Activated naive CD4-positive, alpha-beta T cell treated with anti-CD3 and anti-CD28 coated beads for 36 hours (primary cell): ENCODE measurements at regions not wholly inside any gene's neighbourhood (a gene's known extent, or its start where the extent isn't known, plus 50 kb on each side); places are given as distances from the start of the nearest gene placed in this dataset.
"Not testable (repeated sequence)": the region's sequence is repeated elsewhere in the genome, so short reads cannot be mapped to it uniquely, and the experiment has no call there.

ENCODE experiments used
- CTCF ChIA-PET: fragments of 350-600 bp; sonication (Branson Sonifier 250); formaldehyde crosslinking; loops from one replicate; lab custom pipeline; 2021; ENCODE audit warnings: antibody characterized with exemption; lab: Charles Lee
- DNase-seq: peaks from one replicate; pipeline ENCODE4 v3.0.0-alpha.2; 2020
- H3K27ac Mint-ChIP-seq: one replicate; pipeline ENCODE4 v1.8.0; 2021; ENCODE audit warnings: mild to moderate bottlenecking, mixed read lengths
- H3K27me3 Mint-ChIP-seq: one replicate; pipeline ENCODE4 v1.8.0; 2021; ENCODE audit warnings: low read depth, mixed read lengths
- H3K36me3 Mint-ChIP-seq: one replicate; pipeline ENCODE4 v1.8.0; 2021; ENCODE audit warnings: low read depth, mixed read lengths
- H3K4me1 Mint-ChIP-seq: one replicate; pipeline ENCODE4 v1.8.0; 2021; ENCODE audit warnings: low read depth, mixed read lengths
- H3K4me3 Mint-ChIP-seq: one replicate; pipeline ENCODE4 v1.8.0; 2021; ENCODE audit warnings: mild to moderate bottlenecking, moderate library complexity, mixed read lengths
- H3K9me3 Mint-ChIP-seq: one replicate; pipeline ENCODE4 v1.8.0; 2021; ENCODE audit warnings: mixed read lengths
- intact Hi-C: fragments of 100-400 bp; cut with micrococcal nuclease; formaldehyde crosslinking; loops from one replicate; pipeline ENCODE4 v1.15.1; 2023

GRCh38 chr6:23533311-23533710, 592.7 kb upstream of the NRSN1 start:
- Mint-ChIP-seq H3K27me3 (no peaks in the 10 kb centered on the region), H3K9me3 (peaks cover 1% of the 10 kb centered on the region), H3K27ac (no peak overlapping the region), H3K4me3 (no peak overlapping the region), H3K4me1 (no peaks in the 10 kb centered on the region), H3K36me3 (no peaks in the 10 kb centered on the region)
- CTCF ChIA-PET = no interaction called here
- no peak for DNase-seq
- intact Hi-C loops = no loop called here

DNA sequence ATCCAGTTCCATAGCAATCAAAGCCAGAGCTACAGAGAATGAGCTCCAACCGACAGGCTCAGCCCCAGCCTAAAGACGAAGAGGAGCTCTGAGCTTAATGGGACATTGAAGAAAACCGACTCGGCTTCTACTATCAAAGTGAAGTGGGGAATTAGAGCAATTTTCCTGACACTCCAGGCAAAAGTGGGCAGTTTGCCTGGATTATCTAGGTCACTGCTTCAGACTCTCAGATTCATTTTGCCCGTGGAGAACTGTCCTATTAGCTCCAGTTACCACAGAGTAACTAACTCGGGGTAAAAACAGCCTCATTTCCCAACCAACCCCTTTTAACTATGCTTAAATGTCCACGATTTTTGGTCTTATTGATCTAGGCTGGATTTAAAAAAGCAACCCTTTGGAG, 592.1 kb upstream of the NRSN1 start:
- Mint-ChIP-seq H3K4me1 (no peaks in the 10 kb centered on the region), H3K9me3 (peaks cover 1% of the 10 kb centered on the region), H3K36me3 (no peaks in the 10 kb centered on the region), H3K27ac (no peak overlapping the region), H3K4me3 (no peak overlapping the region), H3K27me3 (no peaks in the 10 kb centered on the region)
- intact Hi-C loops = no loop called here
- no peak for DNase-seq
- CTCF ChIA-PET = no interaction called here

DNA sequence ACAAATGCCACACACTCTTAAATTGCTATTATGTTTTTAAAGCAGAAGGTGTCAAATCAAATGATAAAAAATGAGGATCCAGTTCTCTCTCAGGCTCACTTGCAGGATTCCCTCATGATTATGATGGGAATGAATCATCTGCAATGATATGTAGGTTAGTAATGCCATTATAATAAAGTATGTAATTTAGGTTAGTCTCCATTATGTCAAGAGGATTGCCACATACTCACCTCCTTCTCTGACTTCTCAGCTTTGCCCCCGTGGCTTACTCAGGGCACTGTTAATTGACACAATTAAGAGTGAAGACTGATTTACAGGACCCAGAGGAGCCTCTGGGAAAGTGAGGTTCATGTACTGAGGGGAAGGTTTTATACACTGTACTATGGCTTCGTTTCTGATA, 591.7 kb upstream of the NRSN1 start:
- Mint-ChIP-seq H3K4me1 (no peaks in the 10 kb centered on the region), H3K27me3 (no peaks in the 10 kb centered on the region), H3K27ac (no peak overlapping the region), H3K9me3 (peaks cover 1% of the 10 kb centered on the region), H3K4me3 (no peak overlapping the region), H3K36me3 (no peaks in the 10 kb centered on the region)
- intact Hi-C loops = no loop called here
- DNase-seq = no peak
- CTCF ChIA-PET = no interaction called here

GRCh38 chr6:23535101-23535500, 590.9 kb upstream of the NRSN1 start:
- no peaks in the 10 kb centered on the region for H3K36me3 Mint-ChIP-seq
- no peak for DNase-seq
- H3K9me3 Mint-ChIP-seq = peaks cover 1% of the 10 kb centered on the region
- no peaks in the 10 kb centered on the region for H3K4me1 Mint-ChIP-seq
- CTCF ChIA-PET = interaction anchor here (0.6 kb wide), 1 partner anchor 228 kb away, joined by 3 read pairs; no protein-coding TSS in a partner anchor
- intact Hi-C loops = no loop called here
- no peak overlapping the region for H3K4me3 Mint-ChIP-seq
- no peak overlapping the region for H3K27ac Mint-ChIP-seq
- H3K27me3 Mint-ChIP-seq = no peaks in the 10 kb centered on the region

DNA sequence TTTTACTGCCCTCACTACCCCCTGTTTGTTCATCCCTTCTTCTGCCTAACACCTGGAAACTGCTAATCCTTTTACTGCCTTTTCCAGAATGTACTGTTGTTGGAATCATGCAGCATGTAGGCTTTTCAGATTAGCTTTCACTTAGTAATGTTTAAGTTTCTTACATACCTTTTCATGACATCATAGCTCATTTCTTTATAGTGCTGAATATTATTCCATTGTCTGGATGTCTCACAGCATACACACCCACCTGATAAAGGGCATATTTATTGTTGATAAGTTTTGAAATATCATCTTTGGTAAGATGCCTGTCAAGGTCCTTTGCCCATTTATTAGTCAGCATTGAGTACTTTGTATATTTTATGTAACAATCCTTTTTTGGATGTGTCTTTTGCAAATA, 588.2 kb upstream of the NRSN1 start:
- Mint-ChIP-seq H3K27ac (no peak overlapping the region), H3K4me1 (no peaks in the 10 kb centered on the region), H3K9me3 (peaks cover 1% of the 10 kb centered on the region), H3K27me3 (no peaks in the 10 kb centered on the region), H3K4me3 (no peak overlapping the region), H3K36me3 (no peaks in the 10 kb centered on the region)
- CTCF ChIA-PET = no interaction called here
- DNase-seq = no peak
- intact Hi-C loops = no loop called here

DNA sequence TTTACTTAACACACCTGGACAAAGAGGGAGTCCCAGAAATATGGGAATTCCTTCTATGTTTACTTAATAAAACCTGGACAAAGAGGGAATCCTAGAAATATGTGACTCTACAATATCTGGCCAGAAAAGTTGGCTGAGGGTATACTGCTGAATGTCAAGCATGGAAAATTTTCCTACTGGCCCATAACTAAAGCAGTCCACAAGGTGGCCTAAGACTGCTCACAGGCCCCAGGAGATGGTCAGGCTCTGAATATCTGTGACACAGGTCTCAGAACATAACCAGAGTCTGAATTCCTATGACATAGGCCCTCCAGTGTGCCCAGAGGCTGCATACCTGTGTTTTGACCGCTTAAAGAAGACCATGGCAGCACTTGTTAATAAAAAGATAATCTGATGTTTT, 578.2 kb upstream of the NRSN1 start:
- Mint-ChIP-seq H3K36me3 (no peaks in the 10 kb centered on the region), H3K4me3 (no peak overlapping the region), H3K27me3 (no peaks in the 10 kb centered on the region), H3K4me1 (no peaks in the 10 kb centered on the region), H3K9me3 (no peaks in the 10 kb centered on the region), H3K27ac (no peak overlapping the region)
- CTCF ChIA-PET = no interaction called here
- intact Hi-C loops = no loop called here
- DNase-seq = no peak

GRCh38 chr6:23554953-23555352, 571.1 kb upstream of the NRSN1 start:
- H3K9me3 Mint-ChIP-seq, H3K27me3 Mint-ChIP-seq, intact Hi-C loops, H3K36me3 Mint-ChIP-seq, H3K27ac Mint-ChIP-seq, H3K4me1 Mint-ChIP-seq, DNase-seq, H3K4me3 Mint-ChIP-seq: not testable (repeated sequence)
- CTCF ChIA-PET = interaction anchor here (0.7 kb wide), 1 partner anchor 26 kb away, joined by 3 read pairs; no protein-coding TSS in a partner anchor

DNA sequence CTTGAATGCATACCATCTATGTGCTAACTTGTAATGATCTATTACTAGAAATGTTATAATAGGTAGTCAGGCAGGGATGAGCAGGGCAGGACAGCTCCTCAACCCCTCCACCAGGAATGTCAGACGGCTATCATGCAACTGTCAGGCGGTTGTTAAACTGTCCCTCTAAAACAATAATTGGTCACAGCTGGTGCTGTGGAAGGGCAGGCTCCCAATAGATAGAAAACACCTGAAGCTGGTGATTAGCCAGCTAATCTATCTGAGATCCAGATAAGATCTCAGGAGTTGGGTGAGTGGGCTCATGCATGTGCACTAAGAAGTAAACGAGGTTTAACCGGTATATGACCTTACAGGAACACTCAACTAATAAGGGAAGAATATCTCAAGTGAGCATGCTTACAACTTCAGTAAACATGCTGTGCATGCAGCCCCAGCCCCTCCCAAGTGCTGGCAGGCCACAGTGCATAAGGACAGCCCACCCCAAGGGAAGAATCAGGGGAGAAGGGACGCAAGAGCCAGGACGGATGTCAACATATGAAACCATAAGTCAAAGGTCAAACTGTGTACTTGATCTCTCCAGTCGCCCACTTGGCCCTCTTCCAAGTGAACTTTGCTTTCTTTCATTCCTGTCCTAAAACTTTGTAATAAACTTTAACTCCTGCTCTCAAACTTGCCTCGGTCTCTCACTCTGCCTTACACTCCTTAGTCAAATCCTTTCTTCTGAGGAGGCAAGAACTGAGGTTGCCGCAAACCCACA, 566.2 kb upstream of the NRSN1 start:
- Mint-ChIP-seq H3K27ac (no peak overlapping the region), H3K4me3 (no peak overlapping the region), H3K36me3 (no peaks in the 10 kb centered on the region), H3K27me3 (no peaks in the 10 kb centered on the region), H3K9me3 (peaks cover 10% of the 10 kb centered on the region), H3K4me1 (no peaks in the 10 kb centered on the region)
- CTCF ChIA-PET = no interaction called here
- intact Hi-C loops = no loop called here
- DNase-seq = no peak

GRCh38 chr6:23561732-23562131, 564.3 kb upstream of the NRSN1 start:
- CTCF ChIA-PET = no interaction called here

DNA sequence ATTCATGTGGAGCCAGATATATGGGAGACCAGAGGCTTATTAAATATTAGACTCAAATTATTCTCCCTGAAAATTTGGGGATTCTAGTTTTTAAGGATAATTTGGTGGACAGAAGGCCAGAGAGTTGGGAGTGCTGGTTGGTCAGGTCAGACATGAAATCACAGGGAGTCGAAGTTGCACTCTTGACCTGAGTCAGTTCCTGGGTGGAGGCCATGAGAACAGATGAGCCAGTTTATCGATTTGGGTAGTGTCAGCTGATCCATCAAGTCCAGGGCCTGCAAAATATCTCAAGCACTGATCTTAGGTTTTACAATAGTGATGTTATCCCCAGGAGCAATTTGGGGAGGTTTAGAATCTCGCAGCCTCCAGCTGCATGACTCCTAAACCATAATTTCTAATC, 563.5 kb upstream of the NRSN1 start:
- no peak for DNase-seq
- H3K27me3 Mint-ChIP-seq = no peaks in the 10 kb centered on the region
- peaks cover 10% of the 10 kb centered on the region for H3K9me3 Mint-ChIP-seq
- no peak overlapping the region for H3K27ac Mint-ChIP-seq
- H3K4me1 Mint-ChIP-seq = no peaks in the 10 kb centered on the region
- CTCF ChIA-PET = no interaction called here
- no peak overlapping the region for H3K4me3 Mint-ChIP-seq
- no peaks in the 10 kb centered on the region for H3K36me3 Mint-ChIP-seq
- intact Hi-C loops = no loop called here

More at GRCh38 chr6:23561732-23562131, 564.3 kb upstream of the NRSN1 start:
- Mint-ChIP-seq H3K4me1 (no peaks in the 10 kb centered on the region), H3K27ac (no peak overlapping the region), H3K4me3 (no peak overlapping the region), H3K27me3 (no peaks in the 10 kb centered on the region), H3K9me3 (peaks cover 10% of the 10 kb centered on the region), H3K36me3 (no peaks in the 10 kb centered on the region)
- intact Hi-C loops = no loop called here
- DNase-seq = no peak

- H3K36me3 Mint-ChIP-seq = no peaks in the 10 kb centered on the region
- no peak overlapping the region for H3K4me3 Mint-ChIP-seq
- CTCF ChIA-PET = no interaction called here
- H3K27ac Mint-ChIP-seq = no peak overlapping the region
- no peaks in the 10 kb centered on the region for H3K27me3 Mint-ChIP-seq
- intact Hi-C loops = no loop called here
- no peaks in the 10 kb centered on the region for H3K4me1 Mint-ChIP-seq
- H3K9me3 Mint-ChIP-seq = peaks cover 10% of the 10 kb centered on the region
- DNase-seq = no peak
Observed at GRCh38 chr6:23563323-23563722, 562.7 kb upstream of the NRSN1 start.

- H3K4me3 Mint-ChIP-seq = no peak overlapping the region
- CTCF ChIA-PET = no interaction called here
Observed at GRCh38 chr6:23566418-23566817, 559.6 kb upstream of the NRSN1 start.

DNA sequence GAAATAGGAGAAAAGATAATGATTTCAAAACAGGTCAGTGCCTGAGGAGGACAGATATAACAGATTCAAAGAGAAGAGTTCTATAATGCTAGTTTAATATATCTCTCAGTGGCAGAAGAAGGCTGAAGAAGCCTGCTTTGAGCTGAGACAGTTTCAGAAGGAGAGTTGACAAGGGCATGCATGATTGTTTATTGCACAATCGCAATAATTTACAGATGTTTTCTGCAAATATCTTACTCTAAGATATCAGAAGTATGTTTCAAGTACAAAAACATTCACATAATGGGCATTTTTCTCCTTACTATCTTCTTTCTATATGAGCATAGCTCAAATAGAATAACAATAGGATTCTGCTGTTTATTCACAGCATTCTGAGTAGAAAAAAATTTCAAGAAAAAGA, 557.7 kb upstream of the NRSN1 start:
- CTCF ChIA-PET = no interaction called here
- DNase-seq = no peak
- no peaks in the 10 kb centered on the region for H3K36me3 Mint-ChIP-seq
- H3K27ac Mint-ChIP-seq = no peak overlapping the region
- intact Hi-C loops = no loop called here
- H3K4me3 Mint-ChIP-seq = no peak overlapping the region
- no peaks in the 10 kb centered on the region for H3K27me3 Mint-ChIP-seq
- H3K4me1 Mint-ChIP-seq = no peaks in the 10 kb centered on the region
- H3K9me3 Mint-ChIP-seq = peaks cover 3% of the 10 kb centered on the region

More at GRCh38 chr6:23566418-23566817, 559.6 kb upstream of the NRSN1 start:
- Mint-ChIP-seq H3K4me1 (no peaks in the 10 kb centered on the region), H3K27me3 (no peaks in the 10 kb centered on the region), H3K27ac (no peak overlapping the region), H3K9me3 (peaks cover 10% of the 10 kb centered on the region), H3K36me3 (no peaks in the 10 kb centered on the region)
- DNase-seq = no peak
- intact Hi-C loops = no loop called here
